WTC11 (cell line): ENCODE measurements at regions not wholly inside any gene's neighbourhood (a gene's known extent, or its start where the extent isn't known, plus 50 kb on each side); places are given as distances from the start of the nearest gene placed in this dataset.

ENCODE experiments used
- ESRRA ChIP-seq: sonication (generic); formaldehyde crosslinking; IDR thresholded peaks from 2 replicates; pipeline ENCODE4 v1.8.1; 2022; ENCODE audit warnings: mild to moderate bottlenecking, missing genetic modification reagents, borderline replicate concordance
- NR1H2 ChIP-seq: sonication (generic); formaldehyde crosslinking; IDR thresholded peaks from 2 replicates; pipeline ENCODE4 v1.9.0; 2021; ENCODE audit warnings: mild to moderate bottlenecking, moderate library complexity, missing genetic modification reagents
- NR2C2 ChIP-seq: sonication (generic); formaldehyde crosslinking; IDR thresholded peaks from 2 replicates; pipeline ENCODE4 v1.8.0; 2022; ENCODE audit warnings: mild to moderate bottlenecking, missing genetic modification reagents
- TF ChIP-seq, protein P1 (sequence below): sonication (generic); formaldehyde crosslinking; IDR thresholded peaks from 2 replicates; pipeline ENCODE4 v1.8.0; 2022; ENCODE audit warnings: mild to moderate bottlenecking, missing genetic modification reagents
- TF ChIP-seq, protein P2 (sequence below): fragments of 250-450 bp; sonication (Bioruptor Pico); IDR thresholded peaks from 2 replicates; pipeline ENCODE4 v2.1.2; 2022; ENCODE audit warnings: mild to moderate bottlenecking, moderate library complexity
- TF ChIP-seq, protein P3 (sequence below): fragments of 200-600 bp; IDR thresholded peaks from 2 replicates; pipeline ENCODE4 v1.8.0; 2022; ENCODE audit warnings: antibody characterized with exemption
- TF ChIP-seq, protein P4 (sequence below): sonication (generic); formaldehyde crosslinking; IDR thresholded peaks from 2 replicates; pipeline ENCODE4 v1.8.0; 2022; ENCODE audit warnings: mild to moderate bottlenecking, missing genetic modification reagents

DNA sequence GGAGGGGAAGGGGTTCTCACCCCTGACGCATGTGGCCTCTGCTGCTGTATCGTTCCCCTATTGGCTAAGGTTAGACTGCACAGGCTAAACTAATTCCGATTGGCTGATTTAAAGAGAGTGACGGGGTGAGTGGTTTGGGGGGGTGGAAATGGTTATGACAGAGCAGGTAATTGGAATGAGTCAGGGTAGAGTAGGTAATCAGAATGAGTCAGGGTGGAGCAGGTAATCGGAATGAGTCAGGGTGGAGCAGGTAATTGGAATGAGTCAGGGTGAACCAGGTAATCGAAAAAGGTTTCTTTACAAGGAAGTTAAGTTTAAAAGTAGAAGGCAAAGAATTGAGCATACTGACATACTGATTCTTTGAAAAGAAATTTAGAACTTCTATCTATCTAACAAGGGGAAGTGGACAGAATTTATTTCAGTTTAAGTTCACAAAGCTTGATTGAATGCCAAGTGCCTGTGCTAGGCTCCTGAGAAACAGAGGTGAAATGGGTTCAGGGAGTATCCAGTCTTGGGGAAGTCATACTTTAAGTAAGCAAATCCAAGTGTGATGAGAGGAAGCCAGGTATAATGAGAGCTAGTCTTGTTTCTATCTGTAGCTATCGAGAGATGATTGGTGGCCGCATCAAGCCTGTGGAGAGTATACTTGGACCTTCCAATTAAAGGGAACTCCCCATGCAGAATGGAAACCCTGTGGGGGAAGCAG lies 58.0 kb downstream of the C11orf91 start:
- TF ChIP-seq, protein P1, sequence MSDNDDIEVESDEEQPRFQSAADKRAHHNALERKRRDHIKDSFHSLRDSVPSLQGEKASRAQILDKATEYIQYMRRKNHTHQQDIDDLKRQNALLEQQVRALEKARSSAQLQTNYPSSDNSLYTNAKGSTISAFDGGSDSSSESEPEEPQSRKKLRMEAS = no peak
- TF ChIP-seq, protein P2, sequence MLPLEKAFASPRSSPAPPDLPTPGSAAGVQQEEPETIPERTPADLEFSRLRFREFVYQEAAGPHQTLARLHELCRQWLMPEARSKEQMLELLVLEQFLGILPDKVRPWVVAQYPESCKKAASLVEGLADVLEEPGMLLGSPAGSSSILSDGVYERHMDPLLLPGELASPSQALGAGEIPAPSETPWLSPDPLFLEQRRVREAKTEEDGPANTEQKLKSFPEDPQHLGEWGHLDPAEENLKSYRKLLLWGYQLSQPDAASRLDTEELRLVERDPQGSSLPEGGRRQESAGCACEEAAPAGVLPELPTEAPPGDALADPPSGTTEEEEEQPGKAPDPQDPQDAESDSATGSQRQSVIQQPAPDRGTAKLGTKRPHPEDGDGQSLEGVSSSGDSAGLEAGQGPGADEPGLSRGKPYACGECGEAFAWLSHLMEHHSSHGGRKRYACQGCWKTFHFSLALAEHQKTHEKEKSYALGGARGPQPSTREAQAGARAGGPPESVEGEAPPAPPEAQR (CRISPR knock-in tag) = no peak
- no peak for TF ChIP-seq NR1H2 (CRISPR knock-in tag)
- TF ChIP-seq, protein P3, sequence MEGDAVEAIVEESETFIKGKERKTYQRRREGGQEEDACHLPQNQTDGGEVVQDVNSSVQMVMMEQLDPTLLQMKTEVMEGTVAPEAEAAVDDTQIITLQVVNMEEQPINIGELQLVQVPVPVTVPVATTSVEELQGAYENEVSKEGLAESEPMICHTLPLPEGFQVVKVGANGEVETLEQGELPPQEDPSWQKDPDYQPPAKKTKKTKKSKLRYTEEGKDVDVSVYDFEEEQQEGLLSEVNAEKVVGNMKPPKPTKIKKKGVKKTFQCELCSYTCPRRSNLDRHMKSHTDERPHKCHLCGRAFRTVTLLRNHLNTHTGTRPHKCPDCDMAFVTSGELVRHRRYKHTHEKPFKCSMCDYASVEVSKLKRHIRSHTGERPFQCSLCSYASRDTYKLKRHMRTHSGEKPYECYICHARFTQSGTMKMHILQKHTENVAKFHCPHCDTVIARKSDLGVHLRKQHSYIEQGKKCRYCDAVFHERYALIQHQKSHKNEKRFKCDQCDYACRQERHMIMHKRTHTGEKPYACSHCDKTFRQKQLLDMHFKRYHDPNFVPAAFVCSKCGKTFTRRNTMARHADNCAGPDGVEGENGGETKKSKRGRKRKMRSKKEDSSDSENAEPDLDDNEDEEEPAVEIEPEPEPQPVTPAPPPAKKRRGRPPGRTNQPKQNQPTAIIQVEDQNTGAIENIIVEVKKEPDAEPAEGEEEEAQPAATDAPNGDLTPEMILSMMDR = no peak
- TF ChIP-seq NR2C2 (CRISPR knock-in tag) = no peak
- TF ChIP-seq ESRRA (CRISPR knock-in tag) = no peak
- TF ChIP-seq, protein P4, sequence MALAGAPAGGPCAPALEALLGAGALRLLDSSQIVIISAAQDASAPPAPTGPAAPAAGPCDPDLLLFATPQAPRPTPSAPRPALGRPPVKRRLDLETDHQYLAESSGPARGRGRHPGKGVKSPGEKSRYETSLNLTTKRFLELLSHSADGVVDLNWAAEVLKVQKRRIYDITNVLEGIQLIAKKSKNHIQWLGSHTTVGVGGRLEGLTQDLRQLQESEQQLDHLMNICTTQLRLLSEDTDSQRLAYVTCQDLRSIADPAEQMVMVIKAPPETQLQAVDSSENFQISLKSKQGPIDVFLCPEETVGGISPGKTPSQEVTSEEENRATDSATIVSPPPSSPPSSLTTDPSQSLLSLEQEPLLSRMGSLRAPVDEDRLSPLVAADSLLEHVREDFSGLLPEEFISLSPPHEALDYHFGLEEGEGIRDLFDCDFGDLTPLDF (CRISPR knock-in tag) = no peak
